Mucosa of gallbladder (tissue), 1 donor: ENCODE measurements at regions not wholly inside any gene's neighbourhood (a gene's known extent, or its start where the extent isn't known, plus 50 kb on each side); places are given as distances from the start of the nearest gene placed in this dataset.

Experiments used
- DNase-seq: peaks from one replicate; pipeline ENCODE4 v3.0.0-alpha.2; 2020; ENCODE audit warnings: low spot score
- donor health status: DM: no; HTN: no; CAD: no.

DNA sequence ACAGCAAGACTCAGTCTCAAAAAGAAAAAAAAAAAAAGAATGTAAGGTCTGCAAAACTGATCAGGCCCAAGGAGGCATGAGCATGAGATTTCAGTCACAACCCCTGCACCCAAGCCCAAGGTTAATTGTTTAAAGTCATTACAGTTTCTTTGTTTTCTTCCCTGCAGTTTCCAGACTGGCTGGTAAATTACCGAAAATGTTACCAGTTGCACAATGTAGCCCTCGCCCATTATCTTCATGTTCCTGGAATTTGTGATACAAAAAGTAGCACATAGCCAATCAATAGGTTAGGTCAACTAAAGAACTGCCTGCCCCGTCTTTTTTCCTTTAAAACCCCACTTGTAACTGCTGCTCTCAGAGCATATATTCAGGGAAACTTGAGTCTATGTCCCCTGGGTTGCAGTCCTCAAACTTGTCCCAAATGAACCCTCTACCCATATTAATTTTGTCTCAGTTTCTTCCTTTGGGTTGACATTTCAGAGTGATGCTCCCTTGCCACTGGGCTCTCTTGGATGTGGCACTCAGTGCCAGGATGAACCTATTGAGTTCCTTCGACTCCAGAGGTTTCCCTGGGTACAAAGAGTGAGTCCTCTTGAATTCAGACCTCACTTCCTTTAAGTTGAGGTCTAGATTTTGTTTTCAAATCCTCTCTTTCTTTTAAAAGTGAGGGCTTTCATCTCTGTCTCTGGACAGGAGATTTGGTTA is 216.2 kb upstream of the HS6ST1 start:
- DNase-seq = no peak

DNA sequence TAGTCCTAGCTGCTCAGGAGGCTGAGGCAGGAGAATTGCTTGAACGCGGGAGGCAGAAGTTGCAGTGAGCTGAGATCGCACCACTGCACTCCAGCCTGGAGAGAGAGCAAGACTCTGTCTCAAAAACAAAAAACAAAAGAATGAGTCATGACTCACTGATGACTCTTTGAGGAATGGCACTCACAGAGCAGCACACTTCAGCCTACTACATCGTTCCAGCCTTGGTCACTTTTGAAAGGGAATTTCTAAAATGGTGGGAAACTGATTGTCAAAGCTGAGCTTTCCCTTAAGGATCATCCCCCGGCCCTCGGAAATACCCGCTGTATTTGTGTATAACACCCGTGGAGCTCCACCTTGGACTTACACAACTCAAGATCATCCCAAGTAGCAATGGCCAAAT is 217.3 kb upstream of the HS6ST1 start:
- no peak for DNase-seq

DNA sequence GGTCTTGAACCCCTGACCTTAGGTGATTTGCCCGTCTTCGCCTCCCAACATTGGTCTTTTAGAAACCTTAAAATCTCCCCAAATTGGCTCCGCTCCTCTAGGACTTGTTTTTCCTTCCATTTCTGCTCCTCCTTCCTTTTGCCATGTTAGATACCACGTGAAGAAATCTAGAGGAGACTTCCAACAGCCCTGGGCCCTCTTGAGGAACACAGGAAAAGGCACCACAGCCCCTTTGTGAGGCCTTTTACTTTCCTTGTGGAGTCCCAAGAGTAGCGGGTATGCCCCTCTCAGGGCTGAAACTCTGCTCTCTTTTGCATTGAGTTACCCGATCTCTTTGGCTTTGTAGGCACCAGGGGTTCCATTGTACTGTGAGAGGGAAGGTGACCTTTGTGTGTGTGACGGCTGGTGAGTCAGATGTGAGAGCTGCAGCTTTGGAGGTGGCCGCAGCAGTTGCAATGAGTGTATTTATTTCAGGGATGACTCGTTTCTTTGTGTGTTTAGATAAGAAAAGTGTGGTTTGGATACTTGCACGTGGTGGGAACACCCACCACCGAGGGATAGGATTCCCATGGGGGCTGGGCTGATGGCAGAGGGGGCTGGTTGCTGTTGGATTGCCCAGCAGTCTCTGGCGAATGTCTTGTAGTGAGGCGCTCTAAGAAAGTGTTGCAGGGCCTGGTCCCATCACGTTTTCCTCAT is 218.4 kb upstream of the HS6ST1 start:
- DNase-seq = peak; percentile 34

DNA sequence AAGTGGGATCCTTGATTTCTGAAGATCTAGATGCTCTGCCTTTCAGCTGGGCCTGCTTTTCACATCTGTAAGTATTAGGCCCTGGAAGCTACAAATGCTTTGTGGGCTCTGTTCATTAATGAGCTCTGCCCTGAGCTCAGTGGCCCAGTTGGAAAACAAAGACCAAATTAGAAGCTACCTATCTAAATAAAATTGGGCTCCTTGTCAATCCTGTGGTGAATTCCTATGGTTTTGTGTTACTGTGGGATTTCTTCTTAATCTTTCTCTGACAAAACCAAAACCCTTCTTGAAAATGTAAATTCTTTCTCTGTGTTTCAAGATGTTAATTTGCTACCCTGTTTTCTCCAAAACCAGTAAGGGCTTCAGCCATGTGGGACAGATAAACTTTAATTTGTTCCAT is 219.0 kb upstream of the HS6ST1 start:
- DNase-seq = no peak

DNA sequence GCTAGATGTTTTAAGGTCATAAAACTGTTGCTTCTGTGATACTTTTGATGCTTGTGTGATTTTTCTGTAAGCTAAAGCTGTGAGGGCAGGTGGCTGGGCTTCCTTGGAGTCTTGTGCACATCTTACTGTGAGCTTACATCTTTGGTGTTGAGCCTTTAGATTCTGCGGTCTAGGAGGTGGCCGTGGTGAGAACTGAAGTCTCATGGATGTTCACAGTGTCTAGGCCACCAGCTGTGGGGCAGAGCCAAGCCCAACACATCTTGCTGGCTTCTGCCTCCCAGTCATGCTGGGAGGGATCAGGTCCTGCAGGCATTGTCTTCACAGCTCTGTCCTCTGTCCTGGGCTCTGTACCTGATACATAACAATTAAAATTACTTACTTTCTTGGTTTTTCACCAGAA is 219.7 kb upstream of the HS6ST1 start:
- DNase-seq = no peak

DNA sequence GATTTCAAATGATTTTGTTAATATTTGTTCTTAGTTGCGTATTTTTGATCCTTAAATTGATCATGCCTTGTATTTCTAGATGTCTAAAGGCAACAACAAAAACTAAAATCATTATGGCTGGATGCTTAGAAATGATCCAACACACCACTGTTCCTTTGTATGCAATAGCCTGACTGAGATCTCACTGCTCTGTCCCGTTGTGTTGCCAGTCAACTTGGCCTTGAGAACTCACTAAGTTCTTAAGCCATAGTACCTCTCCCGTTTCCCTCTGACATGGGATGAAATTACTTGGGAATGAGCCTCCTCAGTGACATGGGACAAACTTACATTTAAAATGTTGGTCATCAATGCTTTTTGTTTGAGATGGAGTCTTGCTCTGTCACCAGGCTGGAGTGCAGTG is 222.0 kb upstream of the HS6ST1 start:
- DNase-seq = no peak

DNA sequence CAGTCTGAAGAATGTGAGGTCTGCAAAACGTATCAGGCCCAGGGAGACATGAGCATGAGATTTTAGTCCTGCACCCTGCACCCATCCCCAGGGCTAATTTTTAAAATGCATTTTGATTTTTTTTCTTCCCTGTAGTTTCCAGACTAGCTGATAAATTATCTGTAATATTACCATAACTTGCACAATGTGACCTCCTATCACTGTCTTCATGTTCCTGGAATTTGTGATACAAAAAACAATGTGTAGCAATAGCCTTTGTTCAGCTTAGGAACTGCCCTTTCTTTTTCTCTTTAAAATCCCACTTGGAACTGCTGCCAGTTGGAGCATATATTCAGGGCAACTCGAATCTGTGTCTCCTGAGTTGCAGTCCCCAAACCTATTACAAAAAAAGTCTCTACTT is 222.8 kb upstream of the HS6ST1 start:
- no peak for DNase-seq

DNA sequence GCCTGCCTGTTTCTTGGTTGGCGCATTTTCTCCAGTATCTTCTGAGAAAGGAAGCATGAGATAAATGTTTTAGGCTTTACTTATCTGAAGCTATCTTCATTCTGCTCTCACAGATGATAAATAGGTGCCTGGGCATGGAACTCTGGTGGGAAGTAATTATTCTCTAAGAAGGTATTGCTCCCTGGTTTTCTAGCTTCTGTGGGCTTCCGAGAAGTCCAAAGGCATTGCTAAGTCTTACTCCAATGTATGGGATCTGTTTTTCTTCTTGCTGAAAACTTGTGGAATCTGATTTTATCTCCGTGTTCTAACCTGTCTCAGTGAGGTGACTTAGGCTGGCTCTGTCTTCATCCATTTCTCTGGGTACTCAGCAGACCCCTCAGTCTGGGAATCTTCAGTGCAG is 224.4 kb upstream of the HS6ST1 start:
- DNase-seq = no peak

DNA sequence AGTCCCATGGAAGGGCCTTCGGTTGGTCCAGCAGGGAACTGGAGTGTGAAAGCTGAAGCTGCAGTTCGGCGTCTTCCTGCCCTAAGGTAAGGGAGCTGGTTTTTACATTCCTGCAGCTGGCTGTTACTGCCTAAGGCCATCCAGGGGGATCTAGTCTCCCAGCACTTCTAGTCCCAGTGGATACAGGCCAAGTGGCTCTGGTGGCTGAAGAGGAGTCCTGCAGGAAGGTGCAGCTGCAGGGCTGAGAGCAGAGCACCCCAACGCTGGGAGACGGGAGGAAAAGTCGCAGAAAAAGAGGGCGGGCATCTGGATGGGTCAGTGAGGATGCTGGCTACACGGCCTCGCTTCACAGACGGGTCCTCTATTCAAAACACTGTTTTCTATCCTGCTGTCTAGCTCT is 225.0 kb upstream of the HS6ST1 start:
- no peak for DNase-seq

DNA sequence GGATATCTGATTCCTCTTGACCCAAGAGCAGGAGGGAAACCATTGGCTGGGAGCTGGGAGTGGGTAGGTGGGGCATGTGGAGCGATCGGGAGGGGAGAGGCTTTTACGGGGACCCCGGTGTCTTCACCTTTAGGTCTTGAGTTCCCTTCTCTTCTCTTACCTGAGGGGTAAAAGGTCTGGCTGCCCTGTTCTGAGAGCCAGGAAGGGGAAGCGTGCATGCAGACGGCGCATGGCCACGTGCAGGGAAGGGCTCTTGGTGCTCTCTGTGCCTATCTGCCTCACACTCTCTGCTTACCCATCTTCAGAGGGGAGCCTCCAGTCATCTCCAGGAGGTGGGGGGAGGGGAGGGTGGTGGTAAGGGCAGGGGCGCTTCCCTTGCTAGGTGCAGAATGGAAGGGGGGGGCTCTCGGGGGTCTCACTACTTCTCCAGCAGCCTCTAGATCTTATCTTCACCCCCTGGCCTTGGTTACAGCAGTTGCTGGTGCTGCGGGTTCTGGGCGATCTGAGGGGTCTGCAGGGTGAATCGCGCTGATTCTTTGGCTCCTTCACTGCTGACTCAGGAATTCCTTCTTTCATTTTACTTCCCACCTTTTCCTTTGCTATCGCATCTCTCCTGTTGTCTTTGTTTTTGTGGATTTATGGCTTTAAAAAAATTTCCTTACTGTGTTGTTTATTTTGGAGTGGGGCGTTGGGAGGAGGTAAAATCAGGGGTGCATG is 225.8 kb upstream of the HS6ST1 start:
- no peak for DNase-seq

DNA sequence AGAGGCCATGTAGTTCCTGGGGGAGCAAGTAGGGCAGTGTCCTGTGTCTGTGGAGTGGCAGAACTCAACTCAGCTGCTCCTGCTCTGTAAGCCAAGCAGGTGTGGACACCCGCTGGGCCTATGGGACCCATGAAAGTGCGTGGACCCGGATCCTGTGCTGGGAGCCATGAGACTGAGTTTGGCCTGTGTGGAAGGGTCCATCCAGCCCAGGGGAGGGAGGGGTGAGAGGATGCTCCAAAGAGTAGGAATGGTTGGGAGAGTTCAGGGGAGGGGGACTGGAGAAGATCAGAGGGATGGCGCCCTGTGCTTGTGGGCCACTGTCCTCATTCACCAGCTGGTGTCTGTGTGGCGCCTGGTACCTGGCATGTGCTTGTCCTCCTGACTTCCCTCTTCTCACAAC is 226.4 kb upstream of the HS6ST1 start:
- DNase-seq = no peak

DNA sequence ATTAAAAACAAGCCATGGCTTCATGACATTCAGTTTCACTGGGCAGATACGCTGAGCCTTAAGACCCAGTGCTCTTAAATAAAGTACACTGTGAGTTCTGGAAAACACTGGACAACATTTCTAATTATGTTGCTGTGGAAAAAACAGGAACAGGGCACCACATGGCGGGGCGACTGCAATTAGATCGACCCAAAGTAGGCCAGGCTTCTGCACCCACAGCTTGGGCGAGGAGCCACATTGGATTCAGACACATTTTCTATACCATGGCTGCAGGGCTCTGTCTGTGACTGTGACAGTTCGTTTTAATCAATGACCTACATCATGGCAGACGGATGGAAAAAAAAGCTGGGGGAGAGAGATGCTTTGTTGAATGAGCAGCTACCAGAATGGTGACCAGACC is 227.2 kb upstream of the HS6ST1 start:
- no peak for DNase-seq

DNA sequence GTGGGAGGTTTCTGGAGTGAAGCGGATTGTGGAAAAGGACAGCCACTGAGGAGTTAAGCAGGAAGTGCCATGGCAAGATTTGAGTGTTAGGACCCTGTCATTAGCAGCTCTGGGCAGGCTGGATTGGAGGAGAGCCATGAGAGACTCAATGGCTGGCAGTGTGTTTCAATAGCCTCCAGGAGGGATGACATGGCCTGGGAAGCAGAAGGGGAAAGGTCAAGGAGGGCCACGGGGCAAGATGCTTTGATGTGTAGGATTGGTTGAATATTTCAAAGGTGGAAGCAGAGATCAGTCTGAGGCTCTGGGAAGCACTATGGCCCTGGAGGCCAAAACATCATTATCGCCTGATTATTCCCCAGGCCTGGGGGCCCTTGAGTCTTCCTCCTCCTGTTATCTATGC is 229.0 kb upstream of the HS6ST1 start:
- DNase-seq = no peak

DNA sequence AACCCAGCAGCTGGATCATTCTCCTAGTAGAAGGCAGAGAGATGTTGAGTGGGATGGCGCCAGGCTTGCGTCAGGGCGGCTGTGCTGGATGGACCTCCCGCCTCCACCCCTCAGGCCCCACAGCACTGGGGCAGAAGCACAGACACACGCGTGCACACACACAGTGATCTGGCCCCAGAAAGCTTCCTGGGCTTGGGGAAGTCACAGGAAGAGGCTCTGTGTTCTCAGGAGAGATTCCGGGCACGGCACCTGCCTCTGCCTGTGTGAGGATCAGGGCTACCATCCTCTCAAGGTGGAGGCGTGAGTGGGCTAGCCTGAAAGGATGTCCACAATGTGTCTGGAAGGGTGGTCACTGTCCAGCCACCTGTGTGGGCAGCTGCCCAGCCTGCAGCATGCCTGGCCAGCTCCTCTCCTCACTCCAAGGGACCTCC is 229.8 kb upstream of the HS6ST1 start:
- DNase-seq = no peak

DNA sequence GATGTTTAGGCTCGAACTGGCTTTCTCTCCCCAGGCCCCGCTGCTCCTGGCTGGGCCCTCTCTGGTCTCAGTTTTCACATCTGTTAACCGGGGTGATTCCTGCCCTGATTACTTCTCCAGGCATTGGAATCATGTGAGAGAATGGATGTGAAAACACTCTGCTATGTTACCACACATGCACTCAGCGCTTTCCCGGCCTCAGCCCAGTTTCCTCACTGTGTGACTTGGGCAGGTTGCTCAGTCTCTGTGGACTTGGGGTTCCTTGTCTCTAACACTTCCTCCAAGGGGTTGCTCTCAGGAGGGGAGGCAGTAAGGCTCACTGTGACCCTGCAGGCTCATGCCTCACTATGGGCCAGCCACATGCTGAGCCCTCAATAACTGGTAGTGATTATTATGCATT is 230.4 kb upstream of the HS6ST1 start:
- DNase-seq = no peak

DNA sequence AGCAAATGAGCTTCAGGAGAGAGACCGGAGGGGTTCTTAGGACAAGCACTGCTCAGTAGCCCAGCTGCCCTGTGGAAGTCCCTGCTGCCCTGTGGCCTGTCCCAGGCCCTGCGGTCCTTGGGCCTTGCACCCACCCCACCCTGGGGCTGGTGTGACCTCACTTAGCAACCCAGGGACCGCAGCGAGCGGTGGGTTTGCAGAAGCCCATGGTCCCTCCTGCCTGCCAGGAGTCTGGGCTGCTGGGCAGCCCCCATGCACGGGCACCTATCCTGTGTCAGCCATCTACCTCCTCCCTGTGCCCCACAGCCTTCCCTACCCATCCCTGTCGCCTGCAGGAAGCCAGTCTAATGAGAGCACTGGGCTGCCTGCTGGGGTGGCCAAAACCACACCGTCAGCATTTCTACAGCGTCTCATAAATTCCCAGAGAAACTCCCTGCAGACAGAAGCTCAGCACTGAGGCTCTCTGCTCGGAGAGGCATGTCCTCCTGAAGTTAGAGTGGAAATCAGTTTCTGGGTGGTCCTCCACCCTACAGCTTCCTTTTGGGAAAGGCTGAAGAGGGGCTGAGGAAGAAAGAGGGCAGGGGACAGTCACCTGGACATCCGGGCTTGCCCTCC is 231.1 kb upstream of the HS6ST1 start:
- no peak for DNase-seq

DNA sequence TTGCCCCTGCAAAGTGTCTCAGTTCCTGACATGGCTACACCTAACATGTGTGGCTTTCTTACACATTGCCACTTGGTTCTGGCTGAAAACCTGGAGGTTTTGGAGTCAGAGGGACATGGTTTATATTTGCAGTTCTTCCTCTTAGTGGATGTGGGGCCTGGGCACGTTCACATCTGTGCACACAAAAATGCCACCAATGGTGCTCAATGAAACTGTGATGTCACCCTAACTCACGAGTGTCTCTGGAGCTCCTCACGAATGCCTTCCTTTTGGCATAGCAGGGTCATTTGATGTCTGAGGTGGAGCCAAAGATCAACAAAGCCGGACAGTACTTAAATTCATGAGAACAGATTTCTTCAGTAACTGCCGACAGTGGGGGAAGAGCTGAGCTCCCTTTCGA is 231.7 kb upstream of the HS6ST1 start:
- no peak for DNase-seq

DNA sequence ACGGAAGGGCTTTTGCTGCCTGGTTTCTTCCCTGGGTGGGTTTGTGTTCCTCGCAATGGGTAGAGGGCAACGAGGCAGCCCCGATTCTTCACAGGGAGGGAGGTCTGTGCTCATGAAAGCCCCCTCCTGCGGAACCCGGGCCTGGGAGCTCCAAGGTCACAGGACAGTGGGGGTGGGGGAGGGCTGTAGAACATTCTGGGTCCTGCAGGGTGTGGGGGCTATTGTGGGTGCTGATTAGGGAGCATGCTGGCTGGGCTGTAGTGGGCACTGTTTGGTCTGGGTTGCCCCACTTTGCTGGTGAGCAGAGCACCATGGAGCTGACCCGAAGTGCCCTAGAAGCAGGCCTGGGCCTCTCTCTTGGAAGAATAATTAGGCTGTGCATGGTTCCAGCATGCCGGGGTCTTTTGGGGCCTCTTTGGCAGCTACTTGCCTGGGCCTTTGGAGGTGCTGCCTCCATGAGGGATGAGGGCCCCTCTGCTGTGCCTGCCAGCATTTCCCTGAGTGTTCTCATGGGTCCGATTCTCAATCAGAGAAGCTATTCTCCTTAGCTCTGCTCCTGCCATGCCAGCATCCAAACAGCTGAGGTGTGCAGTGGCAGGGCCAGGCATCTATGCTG is 232.2 kb upstream of the HS6ST1 start:
- no peak for DNase-seq

DNA sequence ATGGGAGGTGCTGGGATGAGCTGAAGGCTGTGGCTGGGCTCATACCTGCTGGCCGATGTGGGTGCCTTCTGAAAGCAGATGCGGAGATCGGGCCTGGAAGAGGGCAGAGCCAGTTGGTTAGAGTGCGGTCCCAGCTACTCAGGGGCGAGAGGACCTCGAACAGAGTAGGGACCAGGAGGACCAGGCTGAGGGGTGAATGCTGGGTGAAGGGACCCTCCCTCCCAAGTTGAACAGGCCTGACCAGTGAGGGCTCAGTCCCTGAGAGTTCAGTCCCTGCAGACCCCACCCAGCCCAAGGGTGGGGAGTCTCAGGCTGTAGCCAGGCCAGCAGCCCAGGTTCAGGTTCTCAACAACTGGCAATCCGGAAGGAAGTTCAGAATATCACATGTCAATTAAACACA is 232.8 kb upstream of the HS6ST1 start:
- no peak for DNase-seq

DNA sequence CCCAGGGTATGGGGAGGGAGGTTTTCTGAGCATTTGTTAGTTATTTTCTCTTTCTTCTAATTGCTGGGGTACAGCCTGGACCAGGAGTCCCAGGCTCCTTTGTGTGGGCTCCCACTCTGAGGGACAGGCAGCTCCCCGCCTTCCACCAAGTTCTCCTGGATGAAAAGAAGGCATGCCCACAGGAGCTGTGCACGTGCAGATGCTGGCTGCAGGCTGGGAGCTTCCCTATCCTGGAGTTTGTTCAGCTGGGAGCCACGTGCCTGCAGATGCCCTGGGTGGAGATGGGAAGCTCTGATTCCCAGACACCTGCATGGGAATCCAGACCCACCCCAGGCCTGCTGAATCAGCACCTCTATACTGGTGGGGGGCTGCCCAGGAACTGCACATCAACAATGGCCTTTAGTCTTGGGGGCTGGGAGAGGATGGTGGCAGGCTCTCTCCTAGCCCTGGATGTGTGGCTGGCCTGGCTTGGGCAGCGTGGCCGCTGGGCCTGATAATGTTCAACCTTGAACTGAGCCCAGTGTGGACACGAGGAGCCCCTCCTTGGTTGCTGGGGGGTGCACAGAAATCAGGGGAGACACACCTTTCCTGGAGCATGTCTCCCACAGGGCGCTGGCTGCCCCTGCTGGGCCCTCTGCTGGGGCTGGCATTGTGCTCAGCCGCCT is 233.6 kb upstream of the HS6ST1 start:
- no peak for DNase-seq

DNA sequence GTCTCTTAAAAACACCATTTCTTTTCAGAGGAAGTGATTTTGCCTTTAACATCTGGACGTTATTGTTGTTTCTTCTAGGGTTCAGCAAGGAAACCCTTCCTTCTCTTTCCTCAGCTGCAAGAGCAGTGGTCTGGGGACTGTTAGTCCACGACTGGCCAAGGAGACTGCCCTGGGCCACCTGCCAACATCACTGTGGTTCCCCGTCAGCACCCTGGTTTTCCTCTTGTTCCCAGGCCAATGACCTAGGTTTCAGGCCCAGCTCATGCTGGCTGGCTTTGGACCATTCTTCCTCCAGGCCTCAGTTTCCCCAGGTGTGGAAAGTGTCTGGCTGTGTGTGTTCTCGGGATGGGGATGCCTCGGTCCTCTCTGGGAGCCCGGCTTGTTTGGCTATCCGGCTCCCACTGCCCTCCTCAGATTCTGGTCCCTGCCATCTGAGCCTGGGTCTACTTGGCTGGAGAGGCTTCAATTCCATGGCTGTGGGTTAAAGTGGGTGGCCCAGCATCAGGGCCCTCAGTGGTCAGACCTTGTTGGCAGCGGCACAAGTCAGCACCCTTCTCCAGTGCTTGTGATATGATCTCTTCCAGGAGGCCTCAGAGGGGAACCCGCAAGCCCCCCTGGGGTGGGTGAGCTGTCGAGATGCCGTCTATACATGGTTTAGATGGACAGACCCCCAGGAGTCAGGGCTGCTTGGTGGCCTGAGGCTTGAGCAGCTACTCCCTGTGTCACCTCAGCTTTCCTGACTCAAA is 234.3 kb upstream of the HS6ST1 start:
- peak; percentile 21 for DNase-seq
